HCT116 (cell line): ENCODE measurements at regions not wholly inside any gene's neighbourhood (a gene's known extent, or its start where the extent isn't known, plus 50 kb on each side); places are given as distances from the start of the nearest gene placed in this dataset.

Experiments
- ATAC-seq: fragments of 200-7000 bp; cut with Tn5 transposase; 2 replicates; pipeline ENCODE4 v1.9.1; 2020; ENCODE audit warnings: mild to moderate bottlenecking, moderate library complexity
- BruUV-seq: library from RNA; stranded (reverse); fragments of 400-500 nt; replicated peaks from 2 replicates; lab custom pipeline; 2021; lab: Mats Ljungman, UMichigan
- CTCF ChIA-PET: fragments of 300-600 bp; sonication (Branson Sonifier 250); formaldehyde crosslinking; loops from one replicate; lab custom pipeline; 2021; ENCODE audit warnings: antibody characterized with exemption; lab: Charles Lee
- POLR2A ChIA-PET: fragments of 300-600, 350-600 bp; sonication (Branson Sonifier 250); formaldehyde crosslinking; loops from one replicate; lab custom pipeline; 2021; ENCODE audit warnings: antibody characterized with exemption; lab: Charles Lee
- RAD21 ChIA-PET, 2 experiments: fragments of 300-600 bp; sonication (Branson Sonifier 250); formaldehyde crosslinking; loops; one replicate each; lab custom pipeline; 2023; ENCODE audit warnings: low total read pairs in 2 of 2; ENCODE audit not compliant: uncharacterized antibody in 2 of 2, unreplicated experiment in 2 of 2, low non-redundant PET in 1 of 2; lab: Charles Lee
- DNase-seq: peaks from one replicate; pipeline ENCODE4 v3.0.0-alpha.2; 2010; ENCODE audit warnings: low read depth, low spot score
- H2AFZ ChIP-seq: fragments of 200-600 bp; shearing (Covaris generic), sonication (generic); 2 replicates; pipeline ENCODE4 v1.6.1; 2017; ENCODE audit warnings: low read depth, mixed run types, mixed read lengths, antibody characterized with exemption, low read length; ENCODE audit not compliant: poor library complexity, severe bottlenecking
- H3K27ac ChIP-seq: 2 replicates; pipeline ENCODE4 v1.5.1; 2012; ENCODE audit warnings: low read depth, low read length
- H3K27me3 ChIP-seq: fragments of 200-600 bp; sonication (generic); 2 replicates; pipeline ENCODE4 v1.6.1; 2016; ENCODE audit warnings: mixed run types, low read length, mixed read lengths; ENCODE audit not compliant: insufficient read depth
- H3K36me3 ChIP-seq, 2 experiments: fragments of 200-500 bp in 1 of 2; fragments of 200-600 bp in 1 of 2; sonication (Bioruptor generic) in 1 of 2; sonication (generic) in 1 of 2; 2 replicates each; pipeline versions ENCODE4 v1.5.1 to v1.6.1; 2014 to 2016; ENCODE audit warnings: low read length in 2 of 2, inconsistent platforms in 1 of 2, mixed read lengths in 1 of 2, mixed run types in 1 of 2; ENCODE audit not compliant: insufficient read depth in 2 of 2, control insufficient read depth in 1 of 2
- H3K4me1 ChIP-seq, 2 experiments: fragments of 200-600 bp in 1 of 2; sonication (generic) in 1 of 2; 2 replicates each; pipeline versions ENCODE4 v1.5.1 to v1.6.1; 2012 to 2017; ENCODE audit warnings: low read length in 2 of 2, inconsistent platforms in 1 of 2, mild to moderate bottlenecking in 1 of 2, mixed read lengths in 1 of 2, mixed run types in 1 of 2, moderate library complexity in 1 of 2; ENCODE audit not compliant: insufficient read depth in 2 of 2, control insufficient read depth in 1 of 2
- H3K4me2 ChIP-seq: fragments of 200-600 bp; sonication (generic); 2 replicates; pipeline ENCODE4 v1.6.1; 2017; ENCODE audit warnings: mixed run types, low read length, mixed read lengths
- H3K4me3 ChIP-seq, 2 experiments: fragments of 200-600 bp in 1 of 2; sonication (generic) in 1 of 2; replicated peaks in 1 of 2; 2 replicates each; pipeline ENCODE4 v1.5.1; 2011 to 2016; ENCODE audit warnings: low read length in 2 of 2, control low read depth in 1 of 2, low read depth in 1 of 2, mild to moderate bottlenecking in 1 of 2, mixed read lengths in 1 of 2, mixed run types in 1 of 2
- H3K79me2 ChIP-seq: fragments of 200-600 bp; sonication (generic); 2 replicates; pipeline ENCODE4 v1.6.1; 2017; ENCODE audit warnings: mild to moderate bottlenecking, mixed run types, low read length, moderate library complexity, mixed read lengths; ENCODE audit not compliant: insufficient read depth
- H3K9ac ChIP-seq: fragments of 200-600 bp; sonication (generic); 2 replicates; pipeline ENCODE4 v1.6.1; 2016; ENCODE audit warnings: low read length, mixed read lengths
- H3K9me2 ChIP-seq: fragments of 200-600 bp; sonication (generic), shearing (Covaris generic); 2 replicates; pipeline ENCODE4 v1.6.1; 2017; ENCODE audit warnings: mixed run types, mild to moderate bottlenecking, moderate library complexity; ENCODE audit not compliant: insufficient read depth
- H3K9me3 ChIP-seq, 2 experiments: fragments of 200-500 bp in 1 of 2; fragments of 200-600 bp in 1 of 2; sonication (Bioruptor generic) in 1 of 2; sonication (generic) in 1 of 2; 2 replicates each; pipeline ENCODE4 v1.6.1; 2014 to 2017; ENCODE audit warnings: low read length in 2 of 2, mixed read lengths in 2 of 2, inconsistent platforms in 1 of 2, low read depth in 1 of 2, mild to moderate bottlenecking in 1 of 2, mixed run types in 1 of 2, moderate library complexity in 1 of 2; ENCODE audit not compliant: control insufficient read depth in 1 of 2, insufficient read depth in 1 of 2
- H4K20me1 ChIP-seq: fragments of 200-600 bp; sonication (generic), shearing (Covaris generic); 2 replicates; pipeline ENCODE4 v1.6.1; 2017; ENCODE audit warnings: mixed run types, mild to moderate bottlenecking, moderate library complexity; ENCODE audit not compliant: insufficient read depth
- CBX3 ChIP-seq: IDR thresholded peaks from 2 replicates; pipeline ENCODE4 v1.6.1; 2012; ENCODE audit warnings: low read depth
- CTCF ChIP-seq, 3 experiments: fragments of 200-600 bp in 1 of 3; sonication (generic) in 1 of 3; IDR thresholded peaks in 2 of 3; conservative IDR thresholded peaks in 1 of 3; 2 replicates each; pipeline ENCODE4 v1.5.1; 2012 to 2017; ENCODE audit warnings: low read depth in 2 of 3, low read length in 2 of 3, antibody characterized with exemption in 1 of 3, borderline replicate concordance in 1 of 3, control low read depth in 1 of 3, mild to moderate bottlenecking in 1 of 3, mixed read lengths in 1 of 3, mixed run types in 1 of 3, moderate library complexity in 1 of 3; ENCODE audit not compliant: insufficient read depth in 1 of 3
- EGR1 ChIP-seq: IDR thresholded peaks from 2 replicates; pipeline ENCODE4 v1.6.1; 2012; ENCODE audit warnings: low read depth
- EZH2phosphoT487 ChIP-seq: fragments of 200-600 bp; IDR thresholded peaks from 2 replicates; pipeline ENCODE4 v1.6.1; 2018; ENCODE audit warnings: antibody characterized with exemption, borderline replicate concordance
- MAX ChIP-seq: IDR thresholded peaks from 2 replicates; pipeline ENCODE4 v1.6.1; 2012
- POLR2A ChIP-seq: IDR thresholded peaks from 2 replicates; pipeline ENCODE4 v1.7.0; 2011; ENCODE audit warnings: borderline replicate concordance; ENCODE audit not compliant: insufficient read depth, insufficient read length; ENCODE audit errors: extremely low read depth
- RAD21 ChIP-seq: IDR thresholded peaks from 2 replicates; pipeline ENCODE4 v1.6.1; 2012; ENCODE audit warnings: low read depth, mild to moderate bottlenecking
- SP1 ChIP-seq: IDR thresholded peaks from 2 replicates; pipeline ENCODE4 v1.6.1; 2012; ENCODE audit warnings: low read depth
- SRF ChIP-seq: IDR thresholded peaks from 2 replicates; pipeline ENCODE4 v1.6.1; 2012; ENCODE audit warnings: low read depth
- TCF7L2 ChIP-seq: IDR thresholded peaks from 2 replicates; pipeline ENCODE4 v1.7.0; 2011; ENCODE audit warnings: borderline replicate concordance, inconsistent platforms; ENCODE audit not compliant: insufficient read depth, insufficient read length; ENCODE audit errors: extremely low read depth
- YY1 ChIP-seq: IDR thresholded peaks from 2 replicates; pipeline ENCODE4 v1.6.1; 2011; ENCODE audit warnings: low read length, low read depth, moderate library complexity, mild to moderate bottlenecking; ENCODE audit not compliant: insufficient replicate concordance; ENCODE audit errors: extremely low read depth
- ZFX ChIP-seq: fragments of 450-650 bp; IDR thresholded peaks from 2 replicates; pipeline ENCODE4 v1.6.1; 2017
- intact Hi-C: fragments of 100-400 bp; cut with micrococcal nuclease; formaldehyde crosslinking; loops from 2 replicates; pipeline ENCODE4 v1.10.0; 2022
- TF ChIP-seq, protein P1 (sequence below): IDR thresholded peaks from 2 replicates; pipeline ENCODE4 v1.6.1; 2012; ENCODE audit warnings: low read depth
- TF ChIP-seq, protein P2 (sequence below): IDR thresholded peaks from 2 replicates; pipeline ENCODE4 v1.6.1; 2011; ENCODE audit warnings: mild to moderate bottlenecking, low read length, moderate library complexity; ENCODE audit not compliant: insufficient replicate concordance; ENCODE audit errors: extremely low read depth

GRCh38 chr14:94686511-94687160, 74.4 kb downstream of the SERPINA3 start:
- Histone ChIP-seq H3K4me1 (peaks cover 0 to 10% of the 10 kb centered on the region in 2 experiments; a peak in 1 of 4 replicates), H3K79me2 (no peaks in the 10 kb centered on the region), H3K27me3 (no peaks in the 10 kb centered on the region), H3K9me2 (no peaks in the 10 kb centered on the region), H4K20me1 (no peaks in the 10 kb centered on the region), H3K9ac (no peak overlapping the region), H3K9me3 (no peaks in the 10 kb centered on the region), H3K27ac (no peak overlapping the region), H3K4me2 (no peak overlapping the region), H3K36me3 (no peaks in the 10 kb centered on the region), H2AFZ (no peak overlapping the region), H3K4me3 (no peak overlapping the region)
- POLR2A ChIA-PET: no interaction called here
- intact Hi-C loops: loop anchor here (10.0 kb wide), 1 partner anchor 552 kb away; no protein-coding TSS in a partner anchor
- CTCF ChIA-PET: no interaction called here
- BruUV-seq: no TSS peak
- DNase-seq: no peak
- TF ChIP-seq CBX3 (no peak), CTCF (IDR thresholded peaks at IDR 0.05 in 2 of 3, conservative IDR thresholded peaks at IDR 0.05 in 1 of 3; ENCODE audit: borderline replicate concordance in 1 of 3, insufficient read depth in 1 of 3, low read depth in 2 of 3, low read length in 2 of 3) (no peak), TCF7L2 (no peak), EGR1 (no peak), SP1 (no peak), YY1 (no peak), EZH2phosphoT487 (no peak), POLR2A (no peak), ZFX (no peak), MAX (no peak), SRF (no peak), RAD21 (no peak)
- TF ChIP-seq, protein P1, sequence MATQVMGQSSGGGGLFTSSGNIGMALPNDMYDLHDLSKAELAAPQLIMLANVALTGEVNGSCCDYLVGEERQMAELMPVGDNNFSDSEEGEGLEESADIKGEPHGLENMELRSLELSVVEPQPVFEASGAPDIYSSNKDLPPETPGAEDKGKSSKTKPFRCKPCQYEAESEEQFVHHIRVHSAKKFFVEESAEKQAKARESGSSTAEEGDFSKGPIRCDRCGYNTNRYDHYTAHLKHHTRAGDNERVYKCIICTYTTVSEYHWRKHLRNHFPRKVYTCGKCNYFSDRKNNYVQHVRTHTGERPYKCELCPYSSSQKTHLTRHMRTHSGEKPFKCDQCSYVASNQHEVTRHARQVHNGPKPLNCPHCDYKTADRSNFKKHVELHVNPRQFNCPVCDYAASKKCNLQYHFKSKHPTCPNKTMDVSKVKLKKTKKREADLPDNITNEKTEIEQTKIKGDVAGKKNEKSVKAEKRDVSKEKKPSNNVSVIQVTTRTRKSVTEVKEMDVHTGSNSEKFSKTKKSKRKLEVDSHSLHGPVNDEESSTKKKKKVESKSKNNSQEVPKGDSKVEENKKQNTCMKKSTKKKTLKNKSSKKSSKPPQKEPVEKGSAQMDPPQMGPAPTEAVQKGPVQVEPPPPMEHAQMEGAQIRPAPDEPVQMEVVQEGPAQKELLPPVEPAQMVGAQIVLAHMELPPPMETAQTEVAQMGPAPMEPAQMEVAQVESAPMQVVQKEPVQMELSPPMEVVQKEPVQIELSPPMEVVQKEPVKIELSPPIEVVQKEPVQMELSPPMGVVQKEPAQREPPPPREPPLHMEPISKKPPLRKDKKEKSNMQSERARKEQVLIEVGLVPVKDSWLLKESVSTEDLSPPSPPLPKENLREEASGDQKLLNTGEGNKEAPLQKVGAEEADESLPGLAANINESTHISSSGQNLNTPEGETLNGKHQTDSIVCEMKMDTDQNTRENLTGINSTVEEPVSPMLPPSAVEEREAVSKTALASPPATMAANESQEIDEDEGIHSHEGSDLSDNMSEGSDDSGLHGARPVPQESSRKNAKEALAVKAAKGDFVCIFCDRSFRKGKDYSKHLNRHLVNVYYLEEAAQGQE: no peak
- TF ChIP-seq, protein P2, sequence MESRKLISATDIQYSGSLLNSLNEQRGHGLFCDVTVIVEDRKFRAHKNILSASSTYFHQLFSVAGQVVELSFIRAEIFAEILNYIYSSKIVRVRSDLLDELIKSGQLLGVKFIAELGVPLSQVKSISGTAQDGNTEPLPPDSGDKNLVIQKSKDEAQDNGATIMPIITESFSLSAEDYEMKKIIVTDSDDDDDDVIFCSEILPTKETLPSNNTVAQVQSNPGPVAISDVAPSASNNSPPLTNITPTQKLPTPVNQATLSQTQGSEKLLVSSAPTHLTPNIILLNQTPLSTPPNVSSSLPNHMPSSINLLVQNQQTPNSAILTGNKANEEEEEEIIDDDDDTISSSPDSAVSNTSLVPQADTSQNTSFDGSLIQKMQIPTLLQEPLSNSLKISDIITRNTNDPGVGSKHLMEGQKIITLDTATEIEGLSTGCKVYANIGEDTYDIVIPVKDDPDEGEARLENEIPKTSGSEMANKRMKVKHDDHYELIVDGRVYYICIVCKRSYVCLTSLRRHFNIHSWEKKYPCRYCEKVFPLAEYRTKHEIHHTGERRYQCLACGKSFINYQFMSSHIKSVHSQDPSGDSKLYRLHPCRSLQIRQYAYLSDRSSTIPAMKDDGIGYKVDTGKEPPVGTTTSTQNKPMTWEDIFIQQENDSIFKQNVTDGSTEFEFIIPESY: no peak
- no peak for ATAC-seq
- RAD21 ChIA-PET: no interaction called here
